Stimulated activated memory B cell treated with anti-CD40 and anti-IgM and Interleukin-4, amounts not matched to agents 10 μg/mL and 1 μg/mL and 100 μg/mL, for 72 hours (primary cell): ENCODE measurements at regions not wholly inside any gene's neighbourhood (a gene's known extent, or its start where the extent isn't known, plus 50 kb on each side); places are given as distances from the start of the nearest gene placed in this dataset.

Source experiments
- ATAC-seq: fragments of 150-1000 bp; cut with Tn5 transposase; 2 replicates; pipeline ENCODE4 v1.10.0; 2021
- H3K27ac Mint-ChIP-seq: one replicate; pipeline ENCODE4 v1.8.0; 2022; ENCODE audit warnings: mild to moderate bottlenecking, mixed read lengths
- H3K27me3 Mint-ChIP-seq: one replicate; pipeline ENCODE4 v1.8.0; 2022; ENCODE audit warnings: mixed read lengths
- H3K36me3 Mint-ChIP-seq: one replicate; pipeline ENCODE4 v1.8.0; 2022; ENCODE audit warnings: mixed read lengths
- H3K4me1 Mint-ChIP-seq: one replicate; pipeline ENCODE4 v1.8.0; 2022; ENCODE audit warnings: mixed read lengths
- H3K4me3 Mint-ChIP-seq: one replicate; pipeline ENCODE4 v1.8.0; 2022; ENCODE audit warnings: mild to moderate bottlenecking, moderate library complexity, mixed read lengths
- H3K9me3 Mint-ChIP-seq: one replicate; pipeline ENCODE4 v1.8.0; 2022; ENCODE audit warnings: mixed read lengths

- Mint-ChIP-seq H3K27me3 (peaks cover 21% of the 10 kb centered on the region), H3K36me3 (no peaks in the 10 kb centered on the region), H3K27ac (no peak overlapping the region), H3K9me3 (peaks cover 4% of the 10 kb centered on the region), H3K4me1 (no peaks in the 10 kb centered on the region), H3K4me3 (no peak overlapping the region)
- no peak for ATAC-seq
Measured at GRCh38 chr16:85192238-85193114, 80.2 kb upstream of the CIBAR2 start.

GRCh38 chr16:85193115-85193493 is 80.8 kb upstream of the CIBAR2 start:
- Mint-ChIP-seq H3K9me3 (peaks cover 4% of the 10 kb centered on the region), H3K27ac (no peak overlapping the region), H3K36me3 (no peaks in the 10 kb centered on the region), H3K4me3 (no peak overlapping the region), H3K4me1 (no peaks in the 10 kb centered on the region), H3K27me3 (peaks cover 27% of the 10 kb centered on the region)
- ATAC-seq: no peak

- Mint-ChIP-seq H3K4me1 (no peaks in the 10 kb centered on the region), H3K36me3 (no peaks in the 10 kb centered on the region), H3K27me3 (peaks cover 29% of the 10 kb centered on the region), H3K4me3 (no peak overlapping the region), H3K9me3 (peaks cover 4% of the 10 kb centered on the region), H3K27ac (no peak overlapping the region)
- ATAC-seq: no peak
Measured at GRCh38 chr16:85193876-85194275, 81.6 kb upstream of the CIBAR2 start.

- peaks cover 29% of the 10 kb centered on the region for H3K27me3 Mint-ChIP-seq
- ATAC-seq: no peak
- no peak overlapping the region for H3K4me3 Mint-ChIP-seq
- H3K4me1 Mint-ChIP-seq: no peaks in the 10 kb centered on the region
- no peak overlapping the region for H3K27ac Mint-ChIP-seq
- H3K9me3 Mint-ChIP-seq: no peaks in the 10 kb centered on the region
- H3K36me3 Mint-ChIP-seq: no peaks in the 10 kb centered on the region
Measured at GRCh38 chr16:85194307-85195270, 82.3 kb upstream of the CIBAR2 start.

DNA sequence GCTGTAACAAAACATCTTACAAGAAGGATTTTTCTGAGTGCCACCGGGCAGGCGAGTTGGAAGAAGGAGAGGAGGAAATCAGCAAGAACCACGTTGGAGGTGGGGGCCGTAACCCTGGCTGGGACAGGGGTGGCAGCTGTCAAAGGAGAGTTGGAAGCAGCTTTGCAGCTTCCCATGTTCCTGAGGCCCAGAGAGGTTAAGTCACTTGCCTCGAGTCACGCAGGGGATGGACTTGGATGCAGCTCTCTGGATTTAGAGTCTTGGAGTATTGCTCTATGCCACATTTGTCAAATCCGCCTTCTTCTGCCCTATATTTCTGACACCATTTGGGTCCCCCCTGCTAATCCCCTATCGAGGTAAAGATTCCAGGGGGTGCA is 83.0 kb upstream of the CIBAR2 start:
- no peak overlapping the region for H3K4me3 Mint-ChIP-seq
- peaks cover 29% of the 10 kb centered on the region for H3K27me3 Mint-ChIP-seq
- no peaks in the 10 kb centered on the region for H3K4me1 Mint-ChIP-seq
- no peak overlapping the region for H3K27ac Mint-ChIP-seq
- no peak for ATAC-seq
- H3K36me3 Mint-ChIP-seq: no peaks in the 10 kb centered on the region
- no peaks in the 10 kb centered on the region for H3K9me3 Mint-ChIP-seq

GRCh38 chr16:85195900-85196772 is 83.9 kb upstream of the CIBAR2 start:
- Mint-ChIP-seq H3K27me3 (peaks cover 29% of the 10 kb centered on the region), H3K9me3 (no peaks in the 10 kb centered on the region), H3K27ac (no peak overlapping the region), H3K4me3 (no peak overlapping the region), H3K36me3 (no peaks in the 10 kb centered on the region), H3K4me1 (no peaks in the 10 kb centered on the region)
- ATAC-seq: no peak

DNA sequence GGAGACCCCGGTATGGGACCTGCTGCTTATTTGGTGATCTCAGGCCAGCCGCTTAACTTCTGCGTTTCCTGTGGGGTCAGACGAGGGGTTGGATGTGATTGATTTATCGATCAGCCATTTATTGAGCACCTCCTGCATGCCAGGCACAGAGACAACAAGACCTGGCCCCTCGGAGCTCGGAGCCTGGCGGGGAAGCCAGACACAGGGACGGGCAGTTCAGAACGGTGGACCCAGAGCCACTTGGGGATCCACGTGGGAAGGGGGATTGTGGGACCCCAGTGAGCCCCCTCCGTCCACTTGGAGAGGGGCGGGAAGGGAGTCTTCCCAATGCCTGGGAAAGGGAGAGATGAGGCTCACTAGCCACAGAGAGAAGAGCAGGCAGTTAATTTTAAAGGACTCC is 84.7 kb upstream of the CIBAR2 start:
- Mint-ChIP-seq H3K27me3 (peaks cover 38% of the 10 kb centered on the region), H3K4me1 (no peaks in the 10 kb centered on the region), H3K4me3 (no peak overlapping the region), H3K27ac (no peak overlapping the region), H3K9me3 (no peaks in the 10 kb centered on the region), H3K36me3 (no peaks in the 10 kb centered on the region)
- no peak for ATAC-seq

DNA sequence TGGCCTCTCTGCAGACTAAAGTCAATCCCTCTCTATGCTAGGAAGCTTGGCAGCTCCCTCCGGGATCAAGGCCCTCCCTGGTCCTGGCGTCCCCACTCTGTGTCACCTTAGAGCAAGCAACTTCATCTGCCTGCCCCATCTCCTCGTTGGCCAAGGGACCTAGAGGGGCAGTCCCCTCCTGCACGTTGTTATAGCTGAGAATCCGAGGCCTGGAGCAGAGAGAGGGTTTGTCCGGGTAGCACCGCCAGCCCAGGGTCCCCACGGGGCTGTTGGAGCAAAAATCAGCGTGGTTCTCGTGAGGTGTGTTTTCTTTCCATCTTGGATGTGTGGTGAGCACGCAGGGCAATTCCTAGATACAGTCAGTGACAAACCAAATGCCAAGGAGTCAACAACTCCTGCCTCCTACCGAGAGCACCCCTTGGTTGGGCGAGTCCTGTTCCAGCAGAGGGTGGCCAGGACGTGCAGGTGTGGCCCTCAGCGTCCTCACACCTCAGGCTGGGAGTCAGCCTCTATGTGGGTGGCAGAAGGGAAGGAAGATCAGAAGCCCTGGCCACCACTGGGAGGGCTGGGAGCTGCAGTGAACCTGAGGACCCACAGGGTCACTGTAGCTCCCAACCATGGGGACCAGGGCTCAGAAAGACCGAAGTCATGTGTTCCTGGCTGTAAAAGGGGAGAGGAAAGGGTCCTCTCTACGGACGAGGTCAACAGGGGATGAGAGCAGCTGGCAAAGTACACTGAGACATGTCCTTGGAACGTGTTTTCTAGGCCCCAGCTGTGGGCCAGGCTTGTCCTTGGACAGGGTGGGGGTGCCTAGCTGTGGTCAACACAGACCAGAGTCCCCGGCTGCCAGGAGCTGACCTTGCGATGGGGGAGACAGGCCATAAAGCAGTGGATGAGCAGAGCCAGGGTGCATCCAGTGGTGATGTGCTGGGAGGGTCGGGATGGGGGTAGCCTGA is 85.6 kb upstream of the CIBAR2 start:
- Mint-ChIP-seq H3K4me3 (no peak overlapping the region), H3K9me3 (no peaks in the 10 kb centered on the region), H3K27ac (no peak overlapping the region), H3K4me1 (no peaks in the 10 kb centered on the region), H3K27me3 (peaks cover 39% of the 10 kb centered on the region), H3K36me3 (no peaks in the 10 kb centered on the region)
- ATAC-seq: no peak

DNA sequence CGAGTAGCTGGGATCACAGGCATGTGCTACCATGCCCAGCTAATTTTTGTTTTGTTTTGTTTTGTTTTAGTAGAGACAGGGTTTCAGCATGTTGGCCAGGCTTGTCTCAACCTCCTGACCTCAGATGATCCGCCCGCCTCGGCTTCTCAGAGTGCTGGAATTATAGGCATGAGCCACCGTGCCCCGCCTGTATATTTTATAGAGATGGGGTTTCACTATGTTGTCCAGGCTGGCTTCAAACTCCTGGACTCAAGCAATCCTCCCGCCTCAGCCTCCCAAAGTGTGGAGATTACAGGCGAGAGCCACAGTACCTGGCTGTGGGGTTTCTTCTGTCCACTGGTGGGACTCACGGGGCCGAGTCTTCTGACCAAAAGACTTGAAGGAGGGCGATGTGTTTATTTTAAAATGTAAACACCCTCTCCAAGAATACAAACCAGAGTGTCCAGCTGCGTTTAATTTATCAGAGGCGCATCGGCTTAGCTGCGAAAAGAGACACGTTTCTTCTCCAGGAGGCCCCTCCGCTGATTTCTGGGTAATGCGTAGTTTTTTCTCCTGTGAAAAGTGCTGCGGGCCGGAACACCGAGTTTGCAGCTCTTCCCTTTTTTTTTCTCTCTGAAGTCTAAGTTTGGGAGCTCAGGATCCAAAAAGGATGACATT is 86.9 kb upstream of the CIBAR2 start:
- H3K27ac Mint-ChIP-seq: no peak overlapping the region
- ATAC-seq: no peak
- H3K4me1 Mint-ChIP-seq: no peaks in the 10 kb centered on the region
- no peak overlapping the region for H3K4me3 Mint-ChIP-seq
- H3K27me3 Mint-ChIP-seq: peaks cover 35% of the 10 kb centered on the region
- H3K36me3 Mint-ChIP-seq: no peaks in the 10 kb centered on the region
- H3K9me3 Mint-ChIP-seq: no peaks in the 10 kb centered on the region

- H3K27me3 Mint-ChIP-seq: peaks cover 28% of the 10 kb centered on the region
- H3K27ac Mint-ChIP-seq: no peak overlapping the region
- no peak overlapping the region for H3K4me3 Mint-ChIP-seq
- no peaks in the 10 kb centered on the region for H3K36me3 Mint-ChIP-seq
- no peaks in the 10 kb centered on the region for H3K9me3 Mint-ChIP-seq
- H3K4me1 Mint-ChIP-seq: no peaks in the 10 kb centered on the region
- ATAC-seq: no peak
Measured at GRCh38 chr16:85199880-85200279, 87.6 kb upstream of the CIBAR2 start.

GRCh38 chr16:85200471-85201278 is 88.4 kb upstream of the CIBAR2 start:
- H3K27me3 Mint-ChIP-seq: peaks cover 24% of the 10 kb centered on the region
- H3K36me3 Mint-ChIP-seq: no peaks in the 10 kb centered on the region
- no peak overlapping the region for H3K27ac Mint-ChIP-seq
- no peaks in the 10 kb centered on the region for H3K9me3 Mint-ChIP-seq
- no peak overlapping the region for H3K4me3 Mint-ChIP-seq
- no peaks in the 10 kb centered on the region for H3K4me1 Mint-ChIP-seq
- no peak for ATAC-seq

DNA sequence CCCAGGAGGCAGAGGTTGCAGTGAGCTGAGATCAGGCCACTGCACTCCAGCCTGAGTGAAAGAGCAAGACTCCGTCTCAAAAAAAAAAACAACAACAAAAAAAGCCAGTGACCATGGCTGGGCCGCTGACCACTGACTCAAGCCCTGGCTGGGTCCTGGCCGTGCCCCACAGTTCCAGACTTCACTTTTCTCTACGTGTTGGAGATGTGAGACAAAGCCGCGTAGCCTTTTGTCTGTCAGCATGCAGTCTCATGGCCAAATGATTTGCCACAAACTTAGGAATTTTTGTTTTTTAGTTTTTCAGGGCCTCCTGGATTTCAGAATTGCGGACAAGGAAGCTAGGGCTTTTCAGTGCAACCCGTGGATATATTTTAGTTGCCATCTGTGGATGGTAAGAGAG is 89.3 kb upstream of the CIBAR2 start:
- H3K4me1 Mint-ChIP-seq: no peaks in the 10 kb centered on the region
- H3K36me3 Mint-ChIP-seq: no peaks in the 10 kb centered on the region
- no peak overlapping the region for H3K27ac Mint-ChIP-seq
- ATAC-seq: no peak
- H3K27me3 Mint-ChIP-seq: peaks cover 31% of the 10 kb centered on the region
- no peak overlapping the region for H3K4me3 Mint-ChIP-seq
- no peaks in the 10 kb centered on the region for H3K9me3 Mint-ChIP-seq

- no peaks in the 10 kb centered on the region for H3K4me1 Mint-ChIP-seq
- H3K4me3 Mint-ChIP-seq: no peak overlapping the region
- no peaks in the 10 kb centered on the region for H3K36me3 Mint-ChIP-seq
- peaks cover 31% of the 10 kb centered on the region for H3K27me3 Mint-ChIP-seq
- H3K27ac Mint-ChIP-seq: no peak overlapping the region
- no peak for ATAC-seq
- no peaks in the 10 kb centered on the region for H3K9me3 Mint-ChIP-seq
Measured at GRCh38 chr16:85202051-85202601, 89.9 kb upstream of the CIBAR2 start.
